K562 (cell line): ENCODE measurements at regions not wholly inside any gene's neighbourhood (a gene's known extent, or its start where the extent isn't known, plus 50 kb on each side); places are given as distances from the start of the nearest gene placed in this dataset.

Experiments used
- CTCF ChIP-seq, 3 experiments: IDR thresholded peaks in 2 of 3; conservative IDR thresholded peaks in 1 of 3; 2 replicates each; pipeline ENCODE4 v1.5.1; 2011 to 2012; ENCODE audit warnings: low read length in 3 of 3, mild to moderate bottlenecking in 3 of 3, control low read depth in 2 of 3, improper control_type of control experiment in 1 of 3, inconsistent platforms in 1 of 3, low read depth in 1 of 3, mixed read lengths in 1 of 3, moderate library complexity in 1 of 3; ENCODE audit not compliant: insufficient read depth in 2 of 3
- EGR1 ChIP-seq: fragments of 450-650 bp; conservative IDR thresholded peaks from 2 replicates; pipeline ENCODE4 v1.6.1; 2017; ENCODE audit warnings: mild to moderate bottlenecking
- PCBP2 ChIP-seq: fragments of 200-400 bp; formaldehyde crosslinking; IDR thresholded peaks from 2 replicates; pipeline ENCODE4 v1.6.1; 2018; ENCODE audit warnings: low read length, low read depth, mild to moderate bottlenecking, moderate library complexity; ENCODE audit not compliant: poor library complexity, severe bottlenecking
- PHF20 ChIP-seq: fragments of 450-650 bp; IDR thresholded peaks from 2 replicates; pipeline ENCODE4 v1.6.1; 2018; ENCODE audit not compliant: partially characterized antibody
- VEZF1 ChIP-seq: fragments of 200-800 bp; sonication (Bioruptor generic); IDR thresholded peaks from 2 replicates; pipeline ENCODE4 v1.6.1; 2017; ENCODE audit warnings: missing genetic modification characterization, missing compliant biosample characterization
- ZNF592 ChIP-seq: fragments of 450-650 bp; IDR thresholded peaks from 2 replicates; pipeline ENCODE4 v1.6.1; 2017; ENCODE audit warnings: antibody characterized with exemption, mild to moderate bottlenecking

GRCh38 chr3:43874290-43874689, 183.6 kb downstream of the ABHD5 start:
- TF ChIP-seq VEZF1 (CRISPR knock-in tag): no peak
- no peak for TF ChIP-seq PHF20
- no peak for TF ChIP-seq EGR1
- no peak for TF ChIP-seq CTCF (IDR thresholded peaks at IDR 0.05 in 2 of 3, conservative IDR thresholded peaks at IDR 0.05 in 1 of 3; ENCODE audit: insufficient read depth in 2 of 3, low read depth in 1 of 3, low read length in 3 of 3)
- TF ChIP-seq PCBP2: no peak
- no peak for TF ChIP-seq ZNF592
